HG03342 (cell line): ENCODE measurements at regions not wholly inside any gene's neighbourhood (a gene's known extent, or its start where the extent isn't known, plus 50 kb on each side); places are given as distances from the start of the nearest gene placed in this dataset.

Experiments used
- ATAC-seq: cut with Tn5 transposase; IDR thresholded peaks from one replicate; pipeline ENCODE4 v1.9.1; 2021; ENCODE audit warnings: mild to moderate bottlenecking, moderate library complexity; ENCODE audit not compliant: unreplicated experiment

- no peak for ATAC-seq
Measured at GRCh38 chrX:124818764-124819163, 472.4 kb downstream of the SH2D1A start.

- ATAC-seq, result no peak
Measured at GRCh38 chrX:124820738-124821137, 474.4 kb downstream of the SH2D1A start.

DNA sequence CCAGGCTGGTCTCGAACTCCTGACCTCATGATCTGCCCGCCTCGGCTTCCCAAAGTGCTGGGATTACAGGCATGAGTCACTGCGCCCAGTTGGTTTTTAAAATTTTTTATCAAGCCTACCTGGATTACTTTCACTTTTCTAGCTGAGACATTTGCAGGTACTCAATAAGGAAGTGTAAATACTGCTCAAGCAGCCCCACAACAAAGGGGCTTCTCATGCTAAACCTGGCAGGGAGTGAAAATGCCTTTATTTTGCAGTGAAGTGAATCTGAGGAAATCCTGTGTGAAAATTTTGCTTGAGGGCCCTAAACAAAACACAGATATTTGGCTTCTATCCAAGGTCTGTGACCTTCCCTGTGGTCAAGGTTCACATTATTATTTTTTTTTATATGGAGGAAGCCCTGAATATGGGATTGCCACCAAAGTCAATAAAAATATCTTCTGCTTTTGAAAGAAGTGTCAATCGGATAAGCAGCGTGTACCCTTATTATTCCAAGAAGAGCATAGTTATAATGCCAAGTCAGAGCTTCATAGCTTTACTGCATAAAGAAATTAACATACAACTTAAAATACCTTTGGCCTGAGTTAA, 481.0 kb downstream of the SH2D1A start:
- ATAC-seq, result no peak

GRCh38 chrX:124829930-124830329, 483.6 kb downstream of the SH2D1A start:
- ATAC-seq, result peak; percentile 66

- no peak for ATAC-seq
Measured at GRCh38 chrX:124836786-124837185, 482.9 kb upstream of the TEX13C start.

GRCh38 chrX:124842205-124842604, 477.5 kb upstream of the TEX13C start:
- no peak for ATAC-seq

DNA sequence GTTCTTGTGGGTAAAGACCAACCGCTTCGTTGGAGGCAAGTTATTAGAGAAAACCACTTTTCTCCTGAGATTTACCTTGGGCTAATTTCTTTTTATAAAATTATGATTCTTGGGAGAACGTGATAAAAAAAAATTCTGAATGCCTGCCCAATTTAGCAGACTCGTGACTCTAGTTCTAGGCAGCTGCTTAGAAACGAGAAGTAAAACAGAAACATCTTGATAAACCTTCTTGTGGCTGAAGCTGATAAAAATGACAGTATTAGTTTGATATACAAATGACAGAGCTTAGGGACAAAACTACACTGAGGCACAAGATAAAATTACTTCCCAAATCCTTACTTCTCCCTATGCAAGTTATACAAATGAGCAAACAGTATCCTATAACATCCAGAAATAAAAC, 458.9 kb upstream of the TEX13C start:
- no peak for ATAC-seq

- no peak for ATAC-seq
Measured at GRCh38 chrX:124862301-124862700, 457.4 kb upstream of the TEX13C start.

- ATAC-seq, result no peak
Measured at GRCh38 chrX:124863303-124863702, 456.4 kb upstream of the TEX13C start.

GRCh38 chrX:124887572-124887971, 432.1 kb upstream of the TEX13C start:
- no peak for ATAC-seq

GRCh38 chrX:124895947-124896346, 423.7 kb upstream of the TEX13C start:
- ATAC-seq, result no peak

DNA sequence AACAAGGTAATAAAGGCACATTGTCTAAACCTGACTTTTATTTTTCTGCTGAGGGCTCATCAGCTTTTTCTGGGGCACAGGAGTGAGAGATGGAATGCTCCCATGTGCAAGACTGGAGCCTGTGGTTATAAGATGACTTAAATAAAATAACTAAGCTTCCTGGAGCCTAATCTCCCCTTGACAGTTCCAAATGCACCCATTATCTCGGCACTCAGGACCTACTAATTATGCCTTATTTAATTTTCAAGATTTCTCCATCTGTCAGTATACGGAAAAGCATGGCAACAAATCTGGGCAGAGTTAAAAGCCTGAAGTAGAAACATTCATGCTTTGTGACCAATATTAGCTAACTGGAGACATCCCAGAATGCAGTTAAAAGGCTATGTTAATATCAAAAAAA, 416.7 kb upstream of the TEX13C start:
- ATAC-seq, result no peak

- ATAC-seq, result no peak
Measured at GRCh38 chrX:124910611-124911010, 409.1 kb upstream of the TEX13C start.

- no peak for ATAC-seq
Measured at GRCh38 chrX:124917011-124917410, 402.7 kb upstream of the TEX13C start.

- ATAC-seq, result no peak
Measured at GRCh38 chrX:124925681-124926080, 394.0 kb upstream of the TEX13C start.

DNA sequence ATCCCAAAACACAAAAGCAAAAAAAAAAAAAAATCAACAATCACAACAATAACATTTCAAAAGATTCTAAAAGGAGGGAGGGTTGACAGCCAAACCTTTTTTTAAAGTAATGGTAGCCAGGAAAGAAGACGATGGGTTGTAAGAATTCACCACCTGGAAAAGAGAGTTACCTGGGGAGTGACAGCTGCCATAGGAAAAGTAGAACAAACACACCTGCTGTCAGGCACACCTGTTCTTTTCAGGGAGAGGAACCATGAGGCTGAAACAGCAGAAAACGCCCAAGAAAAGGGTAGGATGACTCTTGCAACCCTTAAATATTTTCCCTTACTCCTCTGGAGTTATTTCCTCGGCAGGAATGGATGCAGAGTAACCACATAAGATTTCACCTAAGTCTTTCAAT, 388.4 kb upstream of the TEX13C start:
- ATAC-seq, result no peak

DNA sequence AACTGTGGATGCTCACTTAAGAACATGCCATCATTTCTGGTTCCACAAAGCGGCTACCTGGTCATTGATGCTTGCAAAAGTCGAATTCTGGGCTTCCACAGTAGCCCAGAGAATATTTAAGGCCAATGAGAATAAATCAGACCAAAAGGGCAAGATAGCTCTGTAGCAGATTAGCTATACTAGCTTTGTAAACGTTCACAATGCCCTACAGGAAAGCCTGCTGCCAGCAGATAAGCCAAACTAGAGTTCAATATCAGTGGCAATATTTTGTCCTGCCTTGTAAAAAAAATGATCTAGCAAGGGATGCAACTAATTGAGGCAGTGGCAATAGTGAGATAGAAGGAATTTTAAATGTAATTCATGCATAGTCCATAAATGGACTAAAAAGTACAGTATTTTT, 387.7 kb upstream of the TEX13C start:
- ATAC-seq, result no peak

GRCh38 chrX:124938715-124939114, 381.0 kb upstream of the TEX13C start:
- ATAC-seq, result no peak

DNA sequence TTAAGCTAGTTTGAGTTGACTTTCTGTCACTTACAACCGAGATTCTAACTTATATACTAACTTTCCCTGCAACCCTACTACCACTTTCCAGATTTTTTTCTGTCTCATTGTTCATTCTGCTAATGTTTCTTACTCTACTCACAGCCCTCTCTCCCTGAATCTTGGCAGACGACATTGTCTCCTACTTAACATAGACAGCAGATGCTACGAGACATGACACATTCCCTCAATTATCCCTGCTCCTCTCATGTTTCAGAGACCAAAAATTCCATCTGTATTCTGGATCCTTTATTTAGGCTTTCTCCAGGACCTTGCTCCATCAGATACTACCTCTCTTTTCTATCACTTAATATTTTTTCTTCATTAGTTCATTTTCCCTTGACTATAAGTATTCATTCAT, 379.1 kb upstream of the TEX13C start:
- ATAC-seq, result no peak

- no peak for ATAC-seq
Measured at GRCh38 chrX:124954402-124954801, 365.3 kb upstream of the TEX13C start.

DNA sequence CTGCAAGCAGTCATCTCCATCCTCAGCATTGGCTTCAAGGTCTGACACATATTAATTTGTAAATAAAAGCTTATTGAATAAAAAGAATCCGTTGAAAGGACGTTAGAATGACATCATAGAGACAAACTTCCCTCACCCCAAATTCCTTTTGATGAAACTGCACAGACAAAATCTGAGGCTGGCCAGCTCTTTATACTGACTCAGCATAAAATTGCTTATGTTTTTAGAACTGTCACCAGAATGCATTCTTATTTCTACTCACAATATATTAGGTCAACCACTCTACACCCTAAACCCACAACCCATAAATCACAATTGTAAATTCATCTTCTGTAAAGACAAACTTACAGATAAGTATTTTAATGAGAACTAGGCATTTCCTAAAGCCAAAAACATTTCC, 359.2 kb upstream of the TEX13C start:
- ATAC-seq, result no peak

DNA sequence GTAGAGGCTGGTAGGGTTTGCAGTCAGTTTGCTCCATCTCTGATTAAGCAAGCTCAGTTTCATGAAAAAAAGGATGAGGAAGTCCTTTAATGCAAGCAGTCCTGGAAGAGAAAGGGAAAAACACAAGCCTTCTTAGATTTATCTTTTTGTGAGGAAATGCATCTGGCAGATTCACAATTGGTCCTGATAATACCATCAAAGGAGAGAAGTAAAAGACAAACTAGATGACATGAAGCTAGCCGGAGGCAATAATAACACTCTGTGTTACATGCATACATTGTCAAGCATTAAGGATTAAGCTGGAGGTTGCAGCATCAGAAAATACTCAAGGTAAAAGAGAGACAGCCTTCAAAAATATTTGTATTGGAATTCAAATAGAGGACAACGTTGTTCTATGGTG, 356.0 kb upstream of the TEX13C start, which contains the start of gene TENM1:
TENM1 (minus strand) TSS at position 101 of the 400 bp plus-strand sequence.
- ATAC-seq, result no peak

DNA sequence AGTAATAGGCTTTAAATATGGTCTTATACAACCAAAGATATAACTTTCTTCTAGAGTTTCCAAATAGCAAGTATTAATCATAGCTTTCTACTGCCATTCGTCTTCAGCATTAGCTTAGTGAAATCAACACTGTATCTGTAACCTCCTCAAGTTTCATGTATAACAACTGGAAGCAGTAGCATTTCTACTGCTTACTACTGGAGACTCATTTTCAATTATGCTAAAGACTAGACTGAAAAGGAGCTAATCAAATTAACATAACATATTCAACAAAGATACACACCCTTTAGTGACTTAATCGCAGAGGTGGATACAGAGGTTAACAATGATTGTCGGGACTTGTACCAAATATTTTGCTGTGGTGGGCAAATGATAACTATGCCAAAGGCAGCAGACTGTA, 344.2 kb upstream of the TEX13C start:
- ATAC-seq, result no peak
